ENCODE measurements at regions not wholly inside any gene's neighbourhood (a gene's known extent, or its start where the extent isn't known, plus 50 kb on each side); places are given as distances from the start of the nearest gene placed in this dataset.

DNA sequence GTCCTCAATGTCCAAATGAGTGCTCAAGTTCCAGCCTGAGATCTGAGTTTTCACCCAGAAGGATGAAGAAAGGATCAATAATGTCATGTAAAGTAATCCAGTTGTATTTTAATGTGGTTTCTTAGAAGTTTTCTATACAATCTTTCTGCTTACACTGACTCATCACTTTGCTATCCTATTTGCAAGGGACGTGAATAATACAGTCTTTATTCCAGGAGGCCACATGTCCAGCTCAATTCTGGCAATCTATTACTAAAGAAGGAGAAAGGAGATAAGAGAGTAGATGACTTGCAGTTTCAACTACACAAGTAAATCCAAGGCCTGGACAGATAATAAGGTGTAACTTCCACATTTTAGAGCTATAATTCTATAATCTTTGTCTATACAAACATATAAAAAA is 601.1 kb upstream of the SETBP1 start:
- H3K4me3 ChIP-seq (ENCODE audit: low read length), result no peak overlapping the region
- TF ChIP-seq, protein P1, sequence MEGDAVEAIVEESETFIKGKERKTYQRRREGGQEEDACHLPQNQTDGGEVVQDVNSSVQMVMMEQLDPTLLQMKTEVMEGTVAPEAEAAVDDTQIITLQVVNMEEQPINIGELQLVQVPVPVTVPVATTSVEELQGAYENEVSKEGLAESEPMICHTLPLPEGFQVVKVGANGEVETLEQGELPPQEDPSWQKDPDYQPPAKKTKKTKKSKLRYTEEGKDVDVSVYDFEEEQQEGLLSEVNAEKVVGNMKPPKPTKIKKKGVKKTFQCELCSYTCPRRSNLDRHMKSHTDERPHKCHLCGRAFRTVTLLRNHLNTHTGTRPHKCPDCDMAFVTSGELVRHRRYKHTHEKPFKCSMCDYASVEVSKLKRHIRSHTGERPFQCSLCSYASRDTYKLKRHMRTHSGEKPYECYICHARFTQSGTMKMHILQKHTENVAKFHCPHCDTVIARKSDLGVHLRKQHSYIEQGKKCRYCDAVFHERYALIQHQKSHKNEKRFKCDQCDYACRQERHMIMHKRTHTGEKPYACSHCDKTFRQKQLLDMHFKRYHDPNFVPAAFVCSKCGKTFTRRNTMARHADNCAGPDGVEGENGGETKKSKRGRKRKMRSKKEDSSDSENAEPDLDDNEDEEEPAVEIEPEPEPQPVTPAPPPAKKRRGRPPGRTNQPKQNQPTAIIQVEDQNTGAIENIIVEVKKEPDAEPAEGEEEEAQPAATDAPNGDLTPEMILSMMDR (conservative IDR thresholded peaks at IDR 0.05; ENCODE audit: low read depth, low read length), result no peak
- DNase-seq (ENCODE audit: low read depth), result peak; percentile 52

DNA sequence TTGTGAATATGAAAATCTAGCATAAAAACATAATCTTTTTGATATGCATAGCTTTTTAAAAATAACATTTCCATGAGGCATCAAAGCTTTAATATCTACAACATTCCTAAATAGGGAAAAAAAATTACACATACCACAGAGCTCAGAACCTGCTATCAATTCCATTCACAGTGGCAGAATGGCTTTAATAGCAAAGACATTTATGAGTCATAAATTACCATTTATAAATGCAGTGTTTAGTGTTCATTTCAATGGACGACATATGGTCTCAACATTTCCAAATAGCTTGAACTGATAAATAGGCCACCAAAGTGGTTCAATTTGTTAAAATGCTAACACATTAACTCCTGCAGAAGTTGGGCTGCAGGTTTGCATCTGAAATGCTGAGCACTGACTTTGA is 600.6 kb upstream of the SETBP1 start:
- no peak overlapping the region for H3K4me3 ChIP-seq (ENCODE audit: low read length)
- peak; percentile 40 for DNase-seq (ENCODE audit: low read depth)
- TF ChIP-seq, protein P1 (conservative IDR thresholded peaks at IDR 0.05; ENCODE audit: low read depth, low read length), result no peak

DNA sequence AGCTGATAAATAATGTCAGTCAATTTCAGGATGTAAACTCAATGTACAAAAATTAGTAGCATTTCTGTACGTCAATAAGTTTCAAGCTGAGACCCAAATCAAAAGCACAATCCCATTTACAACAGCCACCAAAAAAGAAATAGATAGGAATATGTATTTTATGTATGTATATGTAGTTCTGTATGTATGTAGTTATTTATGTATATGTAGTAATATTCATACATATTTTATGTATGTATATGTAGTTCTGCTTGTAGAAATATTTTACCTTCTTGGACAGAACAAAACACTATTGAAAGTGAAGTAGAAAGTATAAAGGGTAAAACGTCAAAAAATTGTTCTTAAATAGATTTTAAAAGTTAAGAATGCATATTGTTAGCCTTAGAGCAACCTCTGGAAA is 591.0 kb upstream of the SETBP1 start:
- no peak for DNase-seq (ENCODE audit: low read depth)
- TF ChIP-seq, protein P1 (conservative IDR thresholded peaks at IDR 0.05; ENCODE audit: low read depth, low read length), result no peak

DNA sequence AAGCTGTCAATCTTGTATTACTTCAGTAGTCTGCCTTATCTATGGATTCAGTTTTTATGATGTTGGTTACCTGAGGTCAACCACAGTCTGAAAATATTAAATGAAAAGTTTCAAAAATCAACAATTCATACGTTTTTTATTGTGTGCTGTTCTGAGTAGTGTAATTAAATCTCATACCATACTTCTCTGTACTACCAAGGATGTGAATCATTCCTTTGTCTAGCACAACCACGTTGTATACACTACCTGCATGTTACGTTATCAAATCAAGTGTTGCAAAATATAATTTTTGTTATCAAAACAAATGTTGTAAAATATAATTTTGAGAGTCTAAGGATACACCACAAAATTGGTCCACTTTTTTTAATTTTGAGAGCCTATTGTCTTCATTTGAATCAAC is 590.2 kb upstream of the SETBP1 start:
- no peak overlapping the region for H3K4me3 ChIP-seq (ENCODE audit: low read length)
- TF ChIP-seq, protein P1 (conservative IDR thresholded peaks at IDR 0.05; ENCODE audit: low read depth, low read length), result no peak
- no peak for DNase-seq (ENCODE audit: low read depth)

More for the DNA sequence above, 591.0 kb upstream of the SETBP1 start:
- H3K4me3 ChIP-seq (ENCODE audit: low read length), result no peak overlapping the region

DNA sequence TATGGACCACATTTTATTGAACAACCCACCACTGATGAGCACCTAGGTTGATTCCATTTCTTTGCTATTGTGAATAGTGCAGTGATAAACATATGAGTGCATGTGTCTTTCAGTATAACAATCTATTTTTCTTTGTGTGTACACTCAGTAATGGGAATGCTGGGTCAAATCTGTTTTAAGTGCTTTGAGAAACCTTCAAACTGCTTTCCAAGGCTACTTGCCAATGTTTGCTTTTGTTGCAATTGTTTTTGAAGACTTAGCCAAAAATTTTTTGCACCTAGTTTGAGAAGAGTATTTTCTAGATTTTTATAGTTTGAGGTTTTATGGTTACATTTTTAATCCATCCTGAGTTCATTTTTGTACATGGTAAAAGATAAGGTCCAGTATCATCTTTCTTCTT is 587.4 kb upstream of the SETBP1 start:
- TF ChIP-seq, protein P1 (conservative IDR thresholded peaks at IDR 0.05; ENCODE audit: low read depth, low read length), result no peak
- no peak overlapping the region for H3K4me3 ChIP-seq (ENCODE audit: low read length)
- no peak for DNase-seq (ENCODE audit: low read depth)

DNA sequence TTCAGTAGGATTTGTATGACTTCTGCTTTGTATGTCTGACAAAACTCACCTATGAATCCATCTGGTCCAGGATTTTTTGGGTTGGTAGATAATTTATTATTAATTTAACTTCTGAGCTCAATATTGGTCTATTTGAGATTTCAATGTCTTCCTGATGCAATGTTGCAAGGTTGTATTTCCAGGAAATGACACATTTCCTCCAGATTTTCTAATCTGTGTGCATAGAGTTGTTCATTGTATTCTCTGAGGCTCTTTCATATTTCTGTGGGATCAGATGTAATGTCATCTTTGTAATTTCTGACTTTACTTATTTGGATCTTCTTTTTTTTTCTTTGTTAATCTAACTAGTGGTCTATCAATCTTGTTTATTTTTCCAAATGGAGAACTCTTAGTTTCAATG is 584.7 kb upstream of the SETBP1 start:
- TF ChIP-seq, protein P1 (conservative IDR thresholded peaks at IDR 0.05; ENCODE audit: low read depth, low read length), result no peak
- no peak for DNase-seq (ENCODE audit: low read depth)
- H3K4me3 ChIP-seq (ENCODE audit: low read length), result no peak overlapping the region

DNA sequence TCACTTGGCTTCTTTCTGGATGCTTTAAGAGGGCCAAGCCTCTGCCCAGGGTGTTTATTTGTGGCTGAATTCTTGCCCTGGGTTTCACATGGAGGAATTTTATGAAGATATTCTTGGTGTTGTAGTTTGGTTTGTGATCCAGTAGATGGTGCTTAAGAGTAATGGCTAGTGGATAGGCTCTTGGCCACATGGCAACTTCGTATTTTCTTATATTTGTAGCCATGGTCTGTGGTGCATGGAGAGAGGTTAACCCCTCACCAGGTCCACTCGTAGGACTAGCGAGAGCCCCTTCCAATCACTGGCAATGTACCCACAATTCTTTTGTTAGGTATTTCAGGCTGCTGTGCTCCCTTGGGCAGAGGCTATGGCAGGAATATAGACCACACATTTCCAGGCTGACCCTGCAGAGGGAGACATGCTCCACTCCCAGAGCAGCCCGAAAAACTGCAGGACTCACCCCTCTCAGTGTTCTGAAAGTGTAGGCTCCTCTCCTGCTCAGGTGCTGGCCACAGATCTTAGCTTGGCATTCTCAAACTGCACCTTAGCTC is 582.1 kb upstream of the SETBP1 start:
- DNase-seq (ENCODE audit: low read depth), result no peak
- H3K4me3 ChIP-seq (ENCODE audit: low read length), result no peak overlapping the region
- TF ChIP-seq, protein P1 (conservative IDR thresholded peaks at IDR 0.05; ENCODE audit: low read depth, low read length), result peak; percentile 29

Data from retinal pigment epithelial cell (primary cell).